AG10803 (cell line): ENCODE measurements at regions not wholly inside any gene's neighbourhood (a gene's known extent, or its start where the extent isn't known, plus 50 kb on each side); places are given as distances from the start of the nearest gene placed in this dataset.

Experiments
- DNase-seq: peaks from one replicate; pipeline ENCODE4 v3.0.0; 2010; ENCODE audit warnings: low read depth
- H3K4me3 ChIP-seq: 2 replicates; pipeline ENCODE4 v1.5.1; 2011; ENCODE audit warnings: mild to moderate bottlenecking, low read length, control low read depth
- TF ChIP-seq, protein P1 (sequence below): conservative IDR thresholded peaks from 2 replicates; pipeline ENCODE4 v1.5.1; 2011; ENCODE audit warnings: mild to moderate bottlenecking, low read length, control low read depth, inconsistent platforms

- TF ChIP-seq, protein P1, sequence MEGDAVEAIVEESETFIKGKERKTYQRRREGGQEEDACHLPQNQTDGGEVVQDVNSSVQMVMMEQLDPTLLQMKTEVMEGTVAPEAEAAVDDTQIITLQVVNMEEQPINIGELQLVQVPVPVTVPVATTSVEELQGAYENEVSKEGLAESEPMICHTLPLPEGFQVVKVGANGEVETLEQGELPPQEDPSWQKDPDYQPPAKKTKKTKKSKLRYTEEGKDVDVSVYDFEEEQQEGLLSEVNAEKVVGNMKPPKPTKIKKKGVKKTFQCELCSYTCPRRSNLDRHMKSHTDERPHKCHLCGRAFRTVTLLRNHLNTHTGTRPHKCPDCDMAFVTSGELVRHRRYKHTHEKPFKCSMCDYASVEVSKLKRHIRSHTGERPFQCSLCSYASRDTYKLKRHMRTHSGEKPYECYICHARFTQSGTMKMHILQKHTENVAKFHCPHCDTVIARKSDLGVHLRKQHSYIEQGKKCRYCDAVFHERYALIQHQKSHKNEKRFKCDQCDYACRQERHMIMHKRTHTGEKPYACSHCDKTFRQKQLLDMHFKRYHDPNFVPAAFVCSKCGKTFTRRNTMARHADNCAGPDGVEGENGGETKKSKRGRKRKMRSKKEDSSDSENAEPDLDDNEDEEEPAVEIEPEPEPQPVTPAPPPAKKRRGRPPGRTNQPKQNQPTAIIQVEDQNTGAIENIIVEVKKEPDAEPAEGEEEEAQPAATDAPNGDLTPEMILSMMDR: no peak
- no peak overlapping the region for H3K4me3 ChIP-seq
- no peak for DNase-seq
Measured at GRCh38 chr17:70332356-70333210, 163.3 kb downstream of the KCNJ2 start.

DNA sequence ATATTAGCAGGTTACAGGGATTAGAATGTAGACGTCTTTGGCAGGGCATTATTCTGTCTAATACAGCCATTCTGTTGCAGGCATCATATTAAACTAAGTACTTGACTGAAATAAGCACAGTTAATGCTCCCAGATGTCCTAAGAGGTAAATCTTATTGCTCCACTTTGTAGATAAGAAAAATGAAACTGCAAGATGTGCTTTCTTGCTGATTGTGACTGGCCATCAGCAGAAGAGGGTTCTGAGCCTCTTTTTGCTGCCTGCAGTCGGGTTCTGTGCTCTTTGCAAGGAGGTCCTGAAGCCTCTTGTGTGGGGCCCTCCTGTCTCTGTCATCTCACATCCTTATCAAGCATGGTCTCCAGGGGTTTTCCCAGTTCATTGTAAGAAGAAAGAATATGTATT, 167.1 kb downstream of the KCNJ2 start:
- TF ChIP-seq, protein P1: no peak
- DNase-seq: no peak

DNA sequence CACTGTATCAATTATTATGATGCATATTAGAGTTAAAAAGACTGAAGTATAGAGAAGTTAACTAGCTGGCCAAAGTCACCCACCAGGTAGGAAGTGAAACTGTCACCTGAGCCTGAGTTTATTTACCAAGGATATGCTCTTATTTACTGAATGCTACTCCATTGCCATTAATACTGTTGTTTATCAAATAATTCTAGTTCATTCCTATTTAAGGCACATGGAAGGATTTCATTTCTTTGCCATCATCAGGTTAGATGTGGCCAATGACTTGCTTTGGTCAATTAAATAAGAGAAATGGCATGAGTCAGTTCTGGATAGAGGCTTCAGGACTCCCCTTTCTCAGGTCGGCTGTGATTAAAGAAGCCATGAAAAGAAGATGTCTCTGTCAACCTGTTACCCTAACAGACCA, 169.6 kb downstream of the KCNJ2 start:
- H3K4me3 ChIP-seq: no peak overlapping the region
- TF ChIP-seq, protein P1: no peak
- no peak for DNase-seq

More for the DNA sequence above, 167.1 kb downstream of the KCNJ2 start:
- no peak overlapping the region for H3K4me3 ChIP-seq

DNA sequence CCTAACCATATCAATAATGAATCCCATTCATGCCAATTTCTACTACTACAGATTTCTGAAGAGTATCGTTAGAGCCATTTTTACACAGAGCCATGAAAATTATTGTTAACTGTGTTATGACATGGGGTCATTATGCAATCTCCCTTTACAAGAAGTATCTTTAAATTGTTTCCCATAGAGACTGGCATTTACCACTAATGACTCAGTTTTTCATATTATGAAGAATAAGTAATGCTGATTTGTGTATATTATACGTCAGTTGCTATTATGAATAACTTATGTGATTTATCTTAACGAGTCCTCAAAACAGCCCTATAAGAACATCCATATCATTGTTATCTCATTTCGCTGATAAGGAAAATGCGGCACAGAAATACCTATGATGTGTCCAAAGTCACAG, 173.8 kb downstream of the KCNJ2 start:
- TF ChIP-seq, protein P1: no peak
- no peak for DNase-seq
- H3K4me3 ChIP-seq: no peak overlapping the region

- peak overlapping the region; percentile 21 for H3K4me3 ChIP-seq
- TF ChIP-seq, protein P1: no peak
- no peak for DNase-seq
Measured at GRCh38 chr17:70344386-70345060, 175.2 kb downstream of the KCNJ2 start.

- TF ChIP-seq, protein P1: no peak
- no peak for DNase-seq
- H3K4me3 ChIP-seq: no peak overlapping the region
Measured at GRCh38 chr17:70345061-70345460, 175.7 kb downstream of the KCNJ2 start.

GRCh38 chr17:70352834-70353233, 183.5 kb downstream of the KCNJ2 start:
- H3K4me3 ChIP-seq: no peak overlapping the region
- DNase-seq: no peak
- TF ChIP-seq, protein P1: no peak
